22Rv1 (cell line): ENCODE measurements at regions not wholly inside any gene's neighbourhood (a gene's known extent, or its start where the extent isn't known, plus 50 kb on each side); places are given as distances from the start of the nearest gene placed in this dataset.

Source experiments
- ZFX ChIP-seq: fragments of 450-650 bp; IDR thresholded peaks from 2 replicates; pipeline ENCODE4 v1.6.1; 2017; ENCODE audit warnings: antibody characterized with exemption, borderline replicate concordance
- TF ChIP-seq, protein P1 (sequence below): fragments of 450-650 bp; IDR thresholded peaks from 2 replicates; pipeline ENCODE4 v1.5.1; 2017; ENCODE audit warnings: mild to moderate bottlenecking

DNA sequence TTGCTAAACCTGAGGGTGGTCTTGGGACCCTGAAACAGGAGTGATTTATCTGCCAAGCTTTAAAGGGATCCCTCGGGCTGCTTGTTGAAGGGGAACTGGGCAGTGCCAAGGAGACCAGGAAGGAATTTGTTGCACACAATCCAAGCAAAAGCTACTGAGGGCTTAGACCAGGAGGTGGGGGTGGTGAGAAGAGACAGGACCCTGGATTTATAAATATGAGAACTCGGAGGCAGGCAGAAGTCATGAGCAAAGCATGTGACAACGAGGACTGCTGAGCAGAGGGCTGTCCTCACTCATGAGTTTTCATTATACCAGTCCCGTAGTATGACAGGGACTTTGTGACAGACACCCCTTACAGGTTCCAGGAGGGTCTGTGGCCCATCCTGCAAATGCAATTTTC lies 237.3 kb downstream of the DRD1 start:
- TF ChIP-seq, protein P1, sequence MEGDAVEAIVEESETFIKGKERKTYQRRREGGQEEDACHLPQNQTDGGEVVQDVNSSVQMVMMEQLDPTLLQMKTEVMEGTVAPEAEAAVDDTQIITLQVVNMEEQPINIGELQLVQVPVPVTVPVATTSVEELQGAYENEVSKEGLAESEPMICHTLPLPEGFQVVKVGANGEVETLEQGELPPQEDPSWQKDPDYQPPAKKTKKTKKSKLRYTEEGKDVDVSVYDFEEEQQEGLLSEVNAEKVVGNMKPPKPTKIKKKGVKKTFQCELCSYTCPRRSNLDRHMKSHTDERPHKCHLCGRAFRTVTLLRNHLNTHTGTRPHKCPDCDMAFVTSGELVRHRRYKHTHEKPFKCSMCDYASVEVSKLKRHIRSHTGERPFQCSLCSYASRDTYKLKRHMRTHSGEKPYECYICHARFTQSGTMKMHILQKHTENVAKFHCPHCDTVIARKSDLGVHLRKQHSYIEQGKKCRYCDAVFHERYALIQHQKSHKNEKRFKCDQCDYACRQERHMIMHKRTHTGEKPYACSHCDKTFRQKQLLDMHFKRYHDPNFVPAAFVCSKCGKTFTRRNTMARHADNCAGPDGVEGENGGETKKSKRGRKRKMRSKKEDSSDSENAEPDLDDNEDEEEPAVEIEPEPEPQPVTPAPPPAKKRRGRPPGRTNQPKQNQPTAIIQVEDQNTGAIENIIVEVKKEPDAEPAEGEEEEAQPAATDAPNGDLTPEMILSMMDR = no peak
- TF ChIP-seq ZFX = no peak
